ENCODE measurements at regions not wholly inside any gene's neighbourhood (a gene's known extent, or its start where the extent isn't known, plus 50 kb on each side); places are given as distances from the start of the nearest gene placed in this dataset.
"Not testable (repeated sequence)": the region's sequence is repeated elsewhere in the genome, so short reads cannot be mapped to it uniquely, and the experiment has no call there.

DNA sequence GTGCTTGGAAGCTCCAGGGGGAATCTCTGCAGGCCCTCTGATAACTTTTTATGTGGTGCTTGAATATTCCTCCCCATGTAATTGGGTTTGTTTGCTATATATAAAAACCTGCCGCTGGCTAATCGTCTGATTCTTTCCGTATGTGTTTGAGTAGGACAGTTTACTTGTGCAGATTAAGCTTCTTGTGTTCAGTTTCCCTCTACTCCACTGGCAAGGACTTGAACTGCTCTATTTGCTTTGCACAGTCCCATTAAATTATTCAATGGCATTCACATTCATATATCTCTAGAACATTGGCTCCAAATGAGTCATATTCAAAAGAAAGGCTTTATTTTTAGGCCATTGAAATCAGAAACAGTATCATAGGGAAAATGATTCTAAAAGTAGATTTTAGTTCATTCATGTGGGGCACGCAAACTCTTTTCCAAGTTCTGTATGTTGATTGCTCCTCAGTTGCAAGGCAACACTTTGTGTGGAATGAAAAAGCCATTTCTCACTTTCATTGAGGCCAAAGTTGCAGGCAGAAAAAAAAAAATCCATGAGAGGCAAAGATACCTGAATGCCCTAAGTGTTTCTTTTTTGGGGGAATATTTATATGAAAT lies 1682.3 kb upstream of the PIK3C3 start:
- Histone ChIP-seq H3K36me3 (ENCODE audit: insufficient read depth, low read length) (no peaks in the 10 kb centered on the region), H3K9me3 (ENCODE audit: control insufficient read depth in 1 of 2, low read length in 2 of 2) (no peaks in the 10 kb centered on the region), H3K4me1 (ENCODE audit: insufficient read depth, low read length) (no peaks in the 10 kb centered on the region), H3K4me3 (ENCODE audit: low read length in 2 of 2) (no peak overlapping the region), H3K27ac (ENCODE audit: low read depth, low read length) (no peak overlapping the region), H3K27me3 (ENCODE audit: insufficient read depth, low read length) (no peaks in the 10 kb centered on the region)
- H3K27me3 Mint-ChIP-seq = no peaks in the 10 kb centered on the region
- CTCF ChIA-PET (ENCODE audit: partially characterized antibody) = no interaction called here
- H3K9me3 Mint-ChIP-seq = peaks cover 0 to 33% (median 11%) of the 10 kb centered on the region in 8 donors
- no peaks in the 10 kb centered on the region for H3K36me3 Mint-ChIP-seq
- H3K4me1 Mint-ChIP-seq = no peaks in the 10 kb centered on the region
- no peak overlapping the region for H3K27ac Mint-ChIP-seq
- POLR2A ChIA-PET (ENCODE audit: partially characterized antibody) = no interaction called here
- DNase-seq = no peak
- H3K4me3 Mint-ChIP-seq = no peak overlapping the region
- intact Hi-C loops (cut with micrococcal nuclease) = no loop called here

DNA sequence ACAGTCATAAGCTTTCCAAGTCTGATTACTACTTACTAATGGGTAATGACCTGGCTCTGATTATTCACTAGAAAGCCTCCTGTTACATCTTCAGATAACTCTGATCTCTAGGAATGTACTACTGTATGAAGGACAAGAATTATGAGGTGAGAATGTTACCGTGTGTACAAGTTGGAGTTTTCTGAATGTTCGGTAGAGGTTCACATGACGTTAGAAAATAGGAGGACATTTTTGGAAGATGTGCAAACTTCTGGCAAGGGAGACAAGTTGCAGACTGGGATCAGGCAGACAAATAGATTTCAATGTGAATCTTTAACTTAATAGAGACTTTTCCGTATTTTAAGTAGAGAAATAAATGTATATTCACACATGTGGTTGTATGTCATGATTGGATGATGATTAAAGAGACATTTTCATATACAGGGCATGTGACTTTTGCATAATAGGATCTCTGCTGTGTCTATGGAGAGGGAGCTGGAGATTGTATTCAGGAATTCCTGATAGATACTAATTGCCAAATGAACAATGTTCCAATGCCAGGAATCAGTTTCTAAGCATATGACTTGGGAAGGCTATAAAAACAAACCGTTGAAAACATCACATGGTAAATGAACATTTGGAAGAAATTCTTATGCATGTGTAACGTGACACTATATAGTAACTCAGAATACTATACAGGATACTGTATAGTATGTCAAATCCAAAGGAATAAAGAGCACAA lies 1695.8 kb upstream of the PIK3C3 start:
- no peaks in the 10 kb centered on the region for H3K4me1 Mint-ChIP-seq
- no peaks in the 10 kb centered on the region for H3K36me3 Mint-ChIP-seq

DNA sequence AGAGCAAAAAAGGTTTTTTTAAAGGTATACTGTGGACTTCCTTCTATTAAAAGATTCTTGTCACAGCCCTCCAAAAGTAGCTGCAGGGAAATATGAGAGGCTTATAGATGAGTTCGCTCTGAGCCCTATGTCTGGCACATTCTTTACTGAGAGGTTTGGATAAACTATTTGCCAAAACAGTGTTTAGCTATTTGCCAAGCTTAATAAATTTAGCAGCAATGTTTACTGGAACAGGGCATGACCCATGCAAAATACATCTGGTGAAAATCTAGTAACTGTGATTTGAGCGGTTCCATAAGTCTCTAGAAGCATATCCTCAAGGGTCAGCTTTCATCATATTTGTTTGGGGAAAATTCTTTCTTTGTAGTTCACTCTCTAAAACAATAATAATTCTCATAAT lies 1696.7 kb upstream of the PIK3C3 start:
- Histone ChIP-seq H3K9me3 (ENCODE audit: control insufficient read depth in 1 of 2, low read length in 2 of 2) (no peaks in the 10 kb centered on the region), H3K4me1 (ENCODE audit: insufficient read depth, low read length) (no peaks in the 10 kb centered on the region), H3K27ac (ENCODE audit: low read depth, low read length) (no peak overlapping the region), H3K36me3 (ENCODE audit: insufficient read depth, low read length) (no peaks in the 10 kb centered on the region), H3K4me3 (ENCODE audit: low read length in 2 of 2) (no peak overlapping the region), H3K27me3 (ENCODE audit: insufficient read depth, low read length) (no peaks in the 10 kb centered on the region)
- no peaks in the 10 kb centered on the region for H3K27me3 Mint-ChIP-seq
- ChIA-PET POLR2A (ENCODE audit: partially characterized antibody) (no interaction called here), CTCF (ENCODE audit: partially characterized antibody) (no interaction called here)
- H3K36me3 Mint-ChIP-seq = no peaks in the 10 kb centered on the region
- no peaks in the 10 kb centered on the region for H3K4me1 Mint-ChIP-seq
- no peak overlapping the region for H3K27ac Mint-ChIP-seq
- intact Hi-C loops (cut with micrococcal nuclease) = no loop called here
- no peak for DNase-seq
- H3K9me3 Mint-ChIP-seq = peaks cover 2 to 29% (median 14%) of the 10 kb centered on the region in 8 donors
- no peak overlapping the region for H3K4me3 Mint-ChIP-seq

More for the DNA sequence above, 1695.8 kb upstream of the PIK3C3 start:
- DNase-seq = no peak
- H3K9me3 ChIP-seq (ENCODE audit: control insufficient read depth in 1 of 2, low read length in 2 of 2) = no peaks in the 10 kb centered on the region
- no peaks in the 10 kb centered on the region for H3K27me3 ChIP-seq (ENCODE audit: insufficient read depth, low read length)
- H3K36me3 ChIP-seq (ENCODE audit: insufficient read depth, low read length) = no peaks in the 10 kb centered on the region
- no peak overlapping the region for H3K27ac ChIP-seq (ENCODE audit: low read depth, low read length)
- no peak overlapping the region for H3K4me3 ChIP-seq (ENCODE audit: low read length in 2 of 2)
- ChIA-PET POLR2A (ENCODE audit: partially characterized antibody) (no interaction called here), CTCF (ENCODE audit: partially characterized antibody) (no interaction called here)
- peaks cover 2 to 32% (median 14%) of the 10 kb centered on the region in 8 donors for H3K9me3 Mint-ChIP-seq
- no peaks in the 10 kb centered on the region for H3K4me1 ChIP-seq (ENCODE audit: insufficient read depth, low read length)
- H3K4me3 Mint-ChIP-seq = no peak overlapping the region
- no peaks in the 10 kb centered on the region for H3K27me3 Mint-ChIP-seq
- intact Hi-C loops (cut with micrococcal nuclease) = no loop called here
- no peak overlapping the region for H3K27ac Mint-ChIP-seq

DNA sequence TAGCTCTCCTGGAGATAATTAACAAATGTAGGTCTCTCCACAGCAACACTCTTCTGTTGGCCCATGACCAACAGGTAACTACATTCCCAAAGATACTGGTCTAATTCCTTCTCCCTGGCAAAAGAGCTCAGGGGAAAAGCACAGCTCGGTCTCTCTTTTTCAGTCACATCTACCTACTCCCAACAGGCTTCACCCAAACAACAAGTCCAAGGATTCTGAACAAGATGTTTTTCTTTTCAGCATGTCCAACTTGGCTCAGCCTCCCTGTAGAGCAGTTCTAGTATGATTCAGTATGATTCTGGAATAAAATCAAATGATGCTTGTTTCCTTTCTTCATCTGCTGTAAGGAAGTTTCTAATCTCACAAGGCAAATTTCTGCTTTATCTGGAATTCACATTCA lies 1704.8 kb upstream of the PIK3C3 start:
- no peak for DNase-seq
- ChIA-PET CTCF (ENCODE audit: partially characterized antibody) (no interaction called here), POLR2A (ENCODE audit: partially characterized antibody) (no interaction called here)
- Mint-ChIP-seq H3K27ac (no peak overlapping the region), H3K4me1 (no peaks in the 10 kb centered on the region), H3K4me3 (no peak overlapping the region), H3K27me3 (no peaks in the 10 kb centered on the region), H3K36me3 (no peaks in the 10 kb centered on the region), H3K9me3 (peaks cover 0 to 18% (median 10%) of the 10 kb centered on the region in 8 donors)
- Histone ChIP-seq H3K36me3 (ENCODE audit: insufficient read depth, low read length) (no peaks in the 10 kb centered on the region), H3K4me1 (ENCODE audit: insufficient read depth, low read length) (no peaks in the 10 kb centered on the region), H3K4me3 (ENCODE audit: low read length in 2 of 2) (no peak overlapping the region), H3K27me3 (ENCODE audit: insufficient read depth, low read length) (no peaks in the 10 kb centered on the region), H3K27ac (ENCODE audit: low read depth, low read length) (no peak overlapping the region), H3K9me3 (ENCODE audit: control insufficient read depth in 1 of 2, low read length in 2 of 2) (no peaks in the 10 kb centered on the region)
- intact Hi-C loops (cut with micrococcal nuclease) = no loop called here

DNA sequence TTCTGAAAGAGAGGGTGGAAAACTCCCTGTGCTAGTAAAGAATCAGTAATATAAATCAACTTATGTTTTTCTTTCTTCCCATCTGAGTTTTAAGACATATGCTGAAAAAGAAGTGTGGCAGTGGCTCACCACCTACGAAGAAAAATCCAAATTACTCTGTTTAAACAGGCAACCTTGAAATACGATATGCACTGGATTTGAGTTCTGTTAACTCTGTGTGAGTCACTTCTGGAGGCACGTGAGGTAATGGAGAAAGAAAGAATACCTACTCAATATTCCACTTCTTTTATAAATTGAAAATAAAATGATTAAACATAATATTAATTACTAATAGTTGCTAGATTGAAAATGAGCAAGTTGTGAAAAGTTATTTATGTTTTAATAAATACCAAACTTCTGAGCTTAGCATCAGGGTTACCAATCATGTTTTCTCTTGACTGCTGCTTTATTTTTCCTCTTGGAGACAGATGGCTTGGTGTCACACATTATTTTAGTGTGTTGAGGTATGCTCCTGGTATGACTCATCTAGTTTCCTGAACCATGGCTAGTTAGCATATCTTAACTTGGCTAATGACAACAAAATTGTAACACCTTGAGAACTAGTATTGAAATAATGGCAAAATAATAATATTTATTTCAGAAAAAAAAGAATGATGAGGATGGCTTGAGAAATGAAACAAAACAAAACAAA lies 1705.5 kb upstream of the PIK3C3 start:
- Histone ChIP-seq H3K36me3 (ENCODE audit: insufficient read depth, low read length) (no peaks in the 10 kb centered on the region), H3K27ac (ENCODE audit: low read depth, low read length) (no peak overlapping the region), H3K9me3 (ENCODE audit: control insufficient read depth in 1 of 2, low read length in 2 of 2) (no peaks in the 10 kb centered on the region), H3K27me3 (ENCODE audit: insufficient read depth, low read length) (no peaks in the 10 kb centered on the region), H3K4me1 (ENCODE audit: insufficient read depth, low read length) (no peaks in the 10 kb centered on the region), H3K4me3 (ENCODE audit: low read length in 2 of 2) (no peak overlapping the region)
- intact Hi-C loops (cut with micrococcal nuclease) = no loop called here
- CTCF ChIA-PET (ENCODE audit: partially characterized antibody) = no interaction called here
- POLR2A ChIA-PET (ENCODE audit: partially characterized antibody) = no interaction called here
- Mint-ChIP-seq H3K27me3 (no peaks in the 10 kb centered on the region), H3K4me3 (no peak overlapping the region), H3K36me3 (no peaks in the 10 kb centered on the region), H3K4me1 (no peaks in the 10 kb centered on the region), H3K27ac (no peak overlapping the region), H3K9me3 (peaks cover 2 to 25% (median 11%) of the 10 kb centered on the region in 8 donors)
- DNase-seq = no peak

DNA sequence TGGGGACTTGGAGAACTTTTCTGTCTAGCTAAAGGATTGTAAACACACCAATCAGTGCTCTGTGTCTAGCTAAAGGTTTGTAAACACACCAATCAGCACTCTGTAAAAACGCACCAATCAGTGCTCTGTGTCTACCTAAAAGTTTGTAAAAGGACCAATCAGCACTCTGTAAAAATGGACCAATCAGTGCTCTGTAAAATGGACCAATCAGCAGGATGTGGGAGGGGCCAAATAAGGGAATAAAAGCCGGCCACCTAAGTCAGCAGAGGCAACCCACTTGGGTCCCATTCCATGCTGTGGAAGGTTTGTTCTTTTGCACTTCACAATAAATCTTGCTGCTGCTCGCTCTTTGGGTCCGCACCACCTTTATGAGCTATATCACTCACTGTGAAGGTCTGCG lies 1709.4 kb upstream of the PIK3C3 start:
- H3K4me3 ChIP-seq (ENCODE audit: low read length in 2 of 2); H3K27ac ChIP-seq (ENCODE audit: low read depth, low read length); H3K9me3 ChIP-seq (ENCODE audit: control insufficient read depth in 1 of 2, low read length in 2 of 2); H3K4me1 Mint-ChIP-seq; intact Hi-C loops (cut with micrococcal nuclease); POLR2A ChIA-PET (ENCODE audit: partially characterized antibody); H3K36me3 Mint-ChIP-seq; H3K27me3 ChIP-seq (ENCODE audit: insufficient read depth, low read length); H3K36me3 ChIP-seq (ENCODE audit: insufficient read depth, low read length); CTCF ChIA-PET (ENCODE audit: partially characterized antibody); H3K4me1 ChIP-seq (ENCODE audit: insufficient read depth, low read length); H3K4me3 Mint-ChIP-seq; DNase-seq; H3K27ac Mint-ChIP-seq; H3K27me3 Mint-ChIP-seq: not testable (repeated sequence)
- peaks cover 2 to 20% (median 8%) of the 10 kb centered on the region in 8 donors for H3K9me3 Mint-ChIP-seq

DNA sequence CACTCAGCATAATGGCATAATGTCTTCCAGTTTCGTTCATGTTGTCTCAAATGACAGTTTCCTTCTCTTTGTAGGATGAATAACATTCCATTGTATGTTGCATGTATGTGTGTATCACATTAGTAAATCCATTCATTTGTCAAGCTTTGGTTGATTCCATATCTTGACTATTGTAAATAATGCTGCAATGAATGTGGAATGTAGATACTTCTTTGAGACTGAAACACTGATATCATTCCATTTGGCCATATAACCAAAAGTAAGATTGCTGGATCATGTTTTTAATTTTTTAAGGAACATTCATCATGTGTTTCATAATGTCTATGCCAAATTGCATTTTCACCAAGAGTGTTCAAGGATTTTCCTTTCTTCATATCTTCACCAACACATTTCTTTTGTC lies 1711.4 kb upstream of the PIK3C3 start:
- no peaks in the 10 kb centered on the region for H3K9me3 ChIP-seq (ENCODE audit: control insufficient read depth in 1 of 2, low read length in 2 of 2)
- no peaks in the 10 kb centered on the region for H3K36me3 ChIP-seq (ENCODE audit: insufficient read depth, low read length)
- intact Hi-C loops (cut with micrococcal nuclease) = no loop called here
- H3K9me3 Mint-ChIP-seq = peaks cover 2 to 15% (median 6%) of the 10 kb centered on the region in 8 donors
- no peak overlapping the region for H3K27ac Mint-ChIP-seq
- no peak overlapping the region for H3K27ac ChIP-seq (ENCODE audit: low read depth, low read length)
- no peaks in the 10 kb centered on the region for H3K4me1 ChIP-seq (ENCODE audit: insufficient read depth, low read length)
- ChIA-PET POLR2A (ENCODE audit: partially characterized antibody) (no interaction called here), CTCF (ENCODE audit: partially characterized antibody) (no interaction called here)
- no peaks in the 10 kb centered on the region for H3K27me3 ChIP-seq (ENCODE audit: insufficient read depth, low read length)
- no peaks in the 10 kb centered on the region for H3K27me3 Mint-ChIP-seq
- H3K4me3 Mint-ChIP-seq = no peak overlapping the region
- DNase-seq = no peak
- no peaks in the 10 kb centered on the region for H3K36me3 Mint-ChIP-seq
- no peaks in the 10 kb centered on the region for H3K4me1 Mint-ChIP-seq
- H3K4me3 ChIP-seq (ENCODE audit: low read length in 2 of 2) = no peak overlapping the region

All from CD4-positive, alpha-beta memory T cell (primary cell).